Upper lobe of left lung (tissue), 6 donors: ENCODE measurements at regions not wholly inside any gene's neighbourhood (a gene's known extent, or its start where the extent isn't known, plus 50 kb on each side); places are given as distances from the start of the nearest gene placed in this dataset.
"Not testable (repeated sequence)": the region's sequence is repeated elsewhere in the genome, so short reads cannot be mapped to it uniquely, and the experiment has no call there.

Experiments used
- ATAC-seq, 2 donors: fragments of 200-7000 bp; cut with Tn5 transposase; one replicate each; pipeline ENCODE4 v1.9.1; 2022; ENCODE audit warnings: mild to moderate bottlenecking in 2 of 2, moderate library complexity in 2 of 2; ENCODE audit not compliant: low FRiP score in 2 of 2
- DNase-seq, 2 donors: peaks; one replicate each; pipeline ENCODE4 v3.0.0-alpha.2; 2019 to 2020
- H3K27ac ChIP-seq, 4 donors: fragments of 200-600 bp; sonication (generic); one replicate each; pipeline ENCODE4 v1.5.1; 2016 to 2019
- H3K27me3 ChIP-seq, 4 donors: fragments of 200-600 bp; sonication (generic); one replicate each; pipeline ENCODE4 v1.5.1; 2017 to 2019
- H3K36me3 ChIP-seq, 4 donors: fragments of 200-600 bp; sonication (generic); one replicate each; pipeline ENCODE4 v1.5.1; 2016 to 2019
- H3K4me1 ChIP-seq, 4 donors: fragments of 200-600 bp; sonication (generic); one replicate each; pipeline ENCODE4 v1.5.1; 2018 to 2019
- H3K4me3 ChIP-seq, 4 donors: fragments of 200-600 bp; sonication (generic); one replicate each; pipeline ENCODE4 v1.5.1; 2017 to 2019; ENCODE audit warnings: mild to moderate bottlenecking in 2 of 4, moderate library complexity in 1 of 4
- H3K9me3 ChIP-seq, 4 donors: fragments of 200-600 bp; sonication (generic); one replicate each; pipeline ENCODE4 v1.5.1; 2018 to 2019
- EP300 ChIP-seq, 4 donors: sonication (generic); formaldehyde crosslinking; IDR thresholded peaks; one replicate each; pipeline ENCODE4 v1.5.1; 2017; ENCODE audit warnings: antibody characterized with exemption in 4 of 4, control low read depth in 2 of 4
- POLR2A ChIP-seq, 4 donors: fragments of 450-650 bp; IDR thresholded peaks; one replicate each; pipeline ENCODE4 v1.5.1; 2016 to 2017; ENCODE audit warnings: antibody characterized with exemption in 4 of 4, mild to moderate bottlenecking in 2 of 4
- POLR2AphosphoS5 ChIP-seq, 2 donors: sonication (generic); formaldehyde crosslinking; IDR thresholded peaks; one replicate each; pipeline ENCODE4 v1.5.1; 2017; ENCODE audit warnings: antibody characterized with exemption in 2 of 2
- WGBS, 2 donors: methylation state at CpG; one replicate each; pipeline ENCODE4 v1.1.5; 2017 to 2018; 5-methylcytosine and 5-hydroxymethylcytosine counted together
- TF ChIP-seq, protein P1 (sequence below), 6 experiments: fragments of 450-650 bp in 4 of 6; fragments of 200-600 bp in 2 of 6; sonication (generic) in 2 of 6; IDR thresholded peaks; one replicate each; pipeline ENCODE4 v1.5.1; 2016 to 2019; ENCODE audit warnings: antibody characterized with exemption in 6 of 6
- donor health status: DM: no; HTN: no; CAD: no; lungs with moderate emphysema.
- donor health status: DM: no; HTN: yes; CAD: no; lungs with severe emphysema.

DNA sequence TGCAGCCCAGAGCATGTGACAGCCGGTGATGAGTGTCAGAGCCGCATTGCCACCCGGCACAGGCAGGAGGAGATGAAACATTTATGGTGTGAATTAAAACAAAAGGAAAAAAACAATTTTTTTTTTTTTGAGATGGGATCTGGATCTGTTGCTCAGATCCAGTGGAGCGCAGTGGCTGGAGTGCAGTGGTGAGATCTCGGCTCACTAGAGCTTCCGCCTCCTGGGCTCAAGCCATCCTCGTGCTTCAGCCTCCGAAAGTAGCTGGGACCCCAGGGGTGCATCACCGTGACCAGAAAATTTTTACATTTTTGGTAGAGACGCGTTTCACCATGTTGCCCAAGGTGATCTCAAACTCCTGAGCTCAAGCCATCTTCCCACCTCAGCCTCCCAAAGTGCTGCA lies 182.1 kb upstream of the SALL3 start:
- H3K4me1 ChIP-seq: no peaks in the 10 kb centered on the region
- H3K9me3 ChIP-seq: no peaks in the 10 kb centered on the region
- WGBS, 2 donors: 91 to 96% methylated on average over 11 of the region's 11 CpGs
- H3K4me3 ChIP-seq: no peak overlapping the region
- H3K36me3 ChIP-seq: no peaks in the 10 kb centered on the region
- TF ChIP-seq POLR2AphosphoS5 (IDR thresholded peaks at IDR 0.05): no peak
- no peak for TF ChIP-seq POLR2A (IDR thresholded peaks at IDR 0.05)
- TF ChIP-seq, protein P1, sequence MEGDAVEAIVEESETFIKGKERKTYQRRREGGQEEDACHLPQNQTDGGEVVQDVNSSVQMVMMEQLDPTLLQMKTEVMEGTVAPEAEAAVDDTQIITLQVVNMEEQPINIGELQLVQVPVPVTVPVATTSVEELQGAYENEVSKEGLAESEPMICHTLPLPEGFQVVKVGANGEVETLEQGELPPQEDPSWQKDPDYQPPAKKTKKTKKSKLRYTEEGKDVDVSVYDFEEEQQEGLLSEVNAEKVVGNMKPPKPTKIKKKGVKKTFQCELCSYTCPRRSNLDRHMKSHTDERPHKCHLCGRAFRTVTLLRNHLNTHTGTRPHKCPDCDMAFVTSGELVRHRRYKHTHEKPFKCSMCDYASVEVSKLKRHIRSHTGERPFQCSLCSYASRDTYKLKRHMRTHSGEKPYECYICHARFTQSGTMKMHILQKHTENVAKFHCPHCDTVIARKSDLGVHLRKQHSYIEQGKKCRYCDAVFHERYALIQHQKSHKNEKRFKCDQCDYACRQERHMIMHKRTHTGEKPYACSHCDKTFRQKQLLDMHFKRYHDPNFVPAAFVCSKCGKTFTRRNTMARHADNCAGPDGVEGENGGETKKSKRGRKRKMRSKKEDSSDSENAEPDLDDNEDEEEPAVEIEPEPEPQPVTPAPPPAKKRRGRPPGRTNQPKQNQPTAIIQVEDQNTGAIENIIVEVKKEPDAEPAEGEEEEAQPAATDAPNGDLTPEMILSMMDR (IDR thresholded peaks at IDR 0.05): no peak
- TF ChIP-seq EP300 (IDR thresholded peaks at IDR 0.05): no peak
- ATAC-seq (no peak), DNase-seq (no peak)
- no peaks in the 10 kb centered on the region for H3K27me3 ChIP-seq
- no peak overlapping the region for H3K27ac ChIP-seq

DNA sequence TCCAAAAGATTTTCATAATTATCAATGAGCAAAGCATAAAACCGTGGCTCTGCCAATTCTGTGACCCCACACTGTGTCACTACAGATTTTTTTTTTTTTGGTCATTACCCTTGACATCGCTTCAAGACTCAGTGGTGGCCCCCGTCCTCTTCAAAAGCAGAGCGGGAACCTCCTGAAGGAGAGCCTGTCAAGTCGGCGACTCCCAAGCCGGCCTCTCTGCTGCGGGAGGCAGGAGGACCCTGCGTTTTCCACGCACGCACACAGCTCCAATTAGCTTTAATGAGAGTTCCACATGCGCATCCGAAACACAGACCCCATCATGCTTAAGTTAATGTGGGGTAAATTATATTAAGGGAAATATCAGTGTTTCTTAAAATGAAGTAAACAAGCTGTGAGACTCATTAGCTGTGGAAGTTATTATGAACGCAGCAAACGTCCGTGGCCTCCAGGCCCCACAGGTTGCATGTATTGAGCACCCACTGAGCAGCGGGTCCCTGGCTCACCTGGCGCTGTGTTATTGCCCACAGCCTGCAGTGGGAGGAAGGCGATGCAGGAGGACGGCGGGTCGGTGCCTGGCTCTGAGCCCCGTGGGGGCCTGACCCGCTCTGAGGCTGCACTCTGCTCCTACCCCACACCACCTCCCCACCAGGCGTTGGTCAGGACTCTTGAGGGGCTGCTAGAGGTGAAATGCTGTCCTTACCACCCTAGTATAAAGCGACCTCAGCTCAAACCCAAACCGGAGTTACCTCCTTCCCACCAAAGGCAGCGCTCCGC lies 181.0 kb upstream of the SALL3 start:
- Histone ChIP-seq H3K36me3 (no peaks in the 10 kb centered on the region), H3K27me3 (no peaks in the 10 kb centered on the region), H3K9me3 (no peaks in the 10 kb centered on the region), H3K4me3 (no peak overlapping the region), H3K27ac (no peak overlapping the region), H3K4me1 (no peaks in the 10 kb centered on the region)
- DNase-seq: no peak
- peak in 1 of 2 donors; percentile 29 for ATAC-seq
- WGBS, 2 donors: 83 to 87% methylated on average over 28 to 29 of the region's 29 CpGs
- TF ChIP-seq EP300 (IDR thresholded peaks at IDR 0.05): no peak
- no peak for TF ChIP-seq POLR2AphosphoS5 (IDR thresholded peaks at IDR 0.05)

DNA sequence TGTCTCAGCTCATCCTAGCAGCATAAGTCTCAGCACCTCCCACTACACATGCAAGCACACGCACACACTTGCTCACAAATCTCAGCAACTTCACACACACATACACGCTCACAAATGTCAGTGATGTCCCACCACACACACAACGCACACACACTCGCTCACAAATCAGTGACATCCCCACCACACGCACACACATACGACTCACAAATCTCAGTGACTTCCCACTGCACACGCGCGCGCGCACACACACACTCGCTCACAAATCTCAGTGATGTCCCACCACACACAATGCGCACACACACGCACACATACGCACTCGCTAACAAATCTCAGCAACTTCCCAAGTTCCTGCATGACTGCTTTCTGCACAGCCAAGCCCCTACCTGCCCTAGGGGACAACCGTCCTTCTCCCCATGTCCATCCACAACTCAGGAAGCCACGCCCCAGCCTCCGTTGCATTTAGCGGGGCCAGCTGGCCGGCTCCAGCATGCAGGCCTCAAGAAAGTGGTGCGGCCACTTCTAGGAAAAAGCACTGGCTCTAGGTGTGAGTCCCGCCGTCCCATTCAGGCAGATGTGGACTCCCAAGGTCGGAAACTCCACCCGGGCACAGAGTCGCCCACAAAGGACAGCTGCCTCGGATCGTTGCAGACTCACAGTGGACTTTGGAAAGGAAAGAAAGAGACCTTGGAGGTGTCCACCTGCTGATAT lies 180.1 kb upstream of the SALL3 start:
- TF ChIP-seq POLR2AphosphoS5 (IDR thresholded peaks at IDR 0.05): no peak
- TF ChIP-seq POLR2A (IDR thresholded peaks at IDR 0.05): no peak
- TF ChIP-seq EP300 (IDR thresholded peaks at IDR 0.05): no peak
- TF ChIP-seq, protein P1 (IDR thresholded peaks at IDR 0.05): no peak
- Histone ChIP-seq H3K27ac (no peak overlapping the region), H3K4me3 (no peak overlapping the region), H3K27me3 (no peaks in the 10 kb centered on the region), H3K36me3 (no peaks in the 10 kb centered on the region), H3K4me1 (no peaks in the 10 kb centered on the region), H3K9me3 (no peaks in the 10 kb centered on the region)
- ATAC-seq: no peak
- WGBS, 2 donors: 81 to 91% methylated on average over 29 of the region's 29 CpGs
- no peak for DNase-seq

DNA sequence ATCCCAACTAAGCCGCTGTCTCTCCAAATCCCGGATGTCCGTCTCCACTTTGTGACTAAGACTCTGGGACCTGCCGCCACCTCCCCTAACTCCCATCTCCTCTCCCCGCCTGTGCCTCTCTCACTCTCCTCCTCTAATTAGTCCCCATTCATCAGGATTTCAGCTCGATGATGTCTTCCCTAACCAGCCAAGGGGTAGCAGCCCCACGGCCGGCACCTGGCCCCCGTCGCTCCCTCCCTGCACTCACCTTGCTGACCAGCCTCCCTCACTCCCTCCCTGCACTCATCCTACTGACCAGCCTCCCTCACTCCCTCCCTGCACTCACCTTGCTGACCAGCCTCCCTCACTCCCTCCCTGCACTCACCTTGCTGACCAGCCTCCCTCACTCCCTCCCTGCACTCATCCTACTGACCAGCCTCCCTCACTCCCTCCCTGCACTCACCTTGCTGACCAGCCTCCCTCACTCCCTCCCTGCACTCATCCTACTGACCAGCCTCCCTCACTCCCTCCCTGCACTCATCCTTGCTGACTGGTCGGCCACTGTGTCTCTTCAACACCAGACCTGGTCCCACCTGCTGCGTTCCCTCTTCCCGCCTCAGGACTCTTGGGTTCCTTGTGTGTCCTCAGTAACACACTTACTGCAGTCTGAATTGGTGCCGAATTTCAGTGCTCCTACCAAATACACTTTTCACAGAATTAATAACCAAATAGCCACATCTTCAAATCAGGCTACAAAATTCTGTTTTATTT lies 179.3 kb upstream of the SALL3 start:
- not testable (repeated sequence) for H3K27ac ChIP-seq, H3K9me3 ChIP-seq, H3K4me3 ChIP-seq, H3K27me3 ChIP-seq, H3K4me1 ChIP-seq, ATAC-seq, H3K36me3 ChIP-seq, DNase-seq
- 80 to 81% methylated on average over 14 of the region's 14 CpGs for WGBS, 2 donors

DNA sequence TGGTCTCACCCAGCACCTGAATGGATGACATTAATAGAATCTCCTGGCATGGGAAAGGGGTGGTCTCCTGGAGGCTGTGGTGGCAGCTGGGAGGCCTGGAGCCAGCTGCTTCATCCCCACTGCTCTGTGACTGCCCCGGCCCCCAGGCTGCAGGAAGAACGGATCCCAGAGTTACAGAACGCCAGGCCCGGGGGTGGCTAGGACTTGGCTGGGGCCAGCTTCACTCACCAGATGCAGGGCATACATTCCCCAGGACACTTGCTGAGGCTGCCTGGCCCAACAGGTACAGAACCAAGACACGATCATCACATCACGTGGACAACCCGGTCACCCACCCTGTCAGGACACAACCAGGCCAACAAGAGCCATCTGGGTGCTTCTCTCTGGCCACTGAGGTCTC lies 178.6 kb upstream of the SALL3 start:
- Histone ChIP-seq H3K36me3 (no peaks in the 10 kb centered on the region), H3K4me3 (no peak overlapping the region), H3K4me1 (no peaks in the 10 kb centered on the region), H3K9me3 (no peaks in the 10 kb centered on the region), H3K27ac (no peak overlapping the region), H3K27me3 (no peaks in the 10 kb centered on the region)
- no peak for ATAC-seq
- 70 to 74% methylated on average over 3 to 7 of the region's 7 CpGs for WGBS, 2 donors
- TF ChIP-seq, protein P1 (IDR thresholded peaks at IDR 0.05): no peak
- TF ChIP-seq POLR2AphosphoS5 (IDR thresholded peaks at IDR 0.05): no peak
- no peak for TF ChIP-seq POLR2A (IDR thresholded peaks at IDR 0.05)
- no peak for TF ChIP-seq EP300 (IDR thresholded peaks at IDR 0.05)
- DNase-seq: no peak
